Sigmoid colon (tissue), 6 donors: ENCODE measurements at regions not wholly inside any gene's neighbourhood (a gene's known extent, or its start where the extent isn't known, plus 50 kb on each side); places are given as distances from the start of the nearest gene placed in this dataset.

Source experiments
- DNase-seq: peaks from one replicate; pipeline ENCODE4 v3.0.0-alpha.2; 2019
- H3K27ac ChIP-seq, 4 donors: fragments of 200-600 bp; sonication (generic); one replicate each; pipeline ENCODE4 v1.5.1; 2016 to 2019; ENCODE audit warnings: mild to moderate bottlenecking in 1 of 4
- H3K27me3 ChIP-seq, 3 donors: fragments of 200-600 bp; sonication (generic); one replicate each; pipeline ENCODE4 v1.5.1; 2019; ENCODE audit warnings: mild to moderate bottlenecking in 1 of 3
- H3K36me3 ChIP-seq, 4 donors: fragments of 200-600 bp; sonication (generic); one replicate each; pipeline ENCODE4 v1.5.1; 2016 to 2019
- H3K4me1 ChIP-seq, 4 donors: fragments of 200-600 bp; sonication (generic); one replicate each; pipeline ENCODE4 v1.5.1; 2017 to 2019
- H3K4me3 ChIP-seq, 4 donors: fragments of 200-600 bp; sonication (generic); one replicate each; pipeline ENCODE4 v1.5.1; 2017 to 2019; ENCODE audit warnings: mild to moderate bottlenecking in 2 of 4, moderate library complexity in 1 of 4
- H3K9me3 ChIP-seq, 4 donors: fragments of 200-600 bp in 3 of 4; sonication (generic) in 3 of 4; one replicate each; pipeline versions ENCODE4 v1.5.1 to v1.6.1; 2013 to 2019
- CTCF ChIP-seq, 4 experiments: fragments of 450-650 bp in 3 of 4; fragments of 200-600 bp in 1 of 4; IDR thresholded peaks; one replicate each; pipeline ENCODE4 v1.5.1; 2016 to 2019; ENCODE audit warnings: antibody characterized with exemption in 4 of 4, mild to moderate bottlenecking in 3 of 4, moderate library complexity in 2 of 4
- EP300 ChIP-seq, 4 donors: sonication (generic); formaldehyde crosslinking; IDR thresholded peaks; one replicate each; pipeline ENCODE4 v1.6.1; 2017; ENCODE audit warnings: antibody characterized with exemption in 4 of 4
- POLR2A ChIP-seq, 2 donors: fragments of 450-650 bp; IDR thresholded peaks; one replicate each; pipeline ENCODE4 v1.6.1; 2016; ENCODE audit warnings: antibody characterized with exemption in 2 of 2, mild to moderate bottlenecking in 2 of 2, moderate library complexity in 2 of 2
- POLR2AphosphoS5 ChIP-seq, 4 donors: sonication (generic); formaldehyde crosslinking; IDR thresholded peaks; one replicate each; pipeline ENCODE4 v1.6.1; 2017; ENCODE audit warnings: antibody characterized with exemption in 4 of 4
- WGBS, 2 donors: extraction: QIAGEN DNeasy Blood & Tissue Kit; methylation state at CpG; one replicate each; pipeline ENCODE4 v1.1.7; 2013; 5-methylcytosine and 5-hydroxymethylcytosine counted together
- intact Hi-C: fragments of 100-400 bp; cut with DNase I; formaldehyde crosslinking; loops from one replicate; pipeline ENCODE4 v1.15.1; 2023
- donor health status: healthy with polysubstance abuse.
- donor health status: healthy.

DNA sequence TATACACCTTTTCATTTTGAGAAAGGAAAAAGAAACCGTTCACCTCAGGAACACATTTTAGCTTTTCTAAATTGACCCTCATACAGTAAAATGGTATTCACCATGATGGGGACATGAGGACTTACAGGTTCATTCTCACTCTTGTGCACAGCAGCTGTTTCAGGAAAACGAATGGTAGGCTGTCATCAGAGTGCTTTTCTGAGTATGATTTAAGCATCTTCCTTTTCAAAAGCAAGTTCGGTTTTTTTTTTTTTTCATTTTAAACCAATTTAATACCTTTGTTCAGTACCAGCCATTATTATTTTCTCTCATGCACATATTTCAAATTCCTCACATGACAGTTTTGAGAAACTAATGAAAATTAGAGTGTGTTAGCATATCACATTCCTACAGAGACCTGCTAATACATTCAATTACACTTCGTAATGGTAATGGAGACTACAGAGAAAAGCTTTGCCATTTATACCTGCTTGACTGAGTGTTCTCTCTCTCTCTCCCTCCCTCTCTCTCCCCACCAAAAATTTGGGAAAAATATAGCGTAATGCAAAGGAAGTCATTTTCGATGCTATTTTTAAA, 129.2 kb downstream of the SAMD5 start:
- no peaks in the 10 kb centered on the region for H3K9me3 ChIP-seq
- TF ChIP-seq CTCF (IDR thresholded peaks at IDR 0.05), result no peak
- TF ChIP-seq EP300 (IDR thresholded peaks at IDR 0.05), result no peak
- no peak for TF ChIP-seq POLR2AphosphoS5 (IDR thresholded peaks at IDR 0.05)
- no peak for TF ChIP-seq POLR2A (IDR thresholded peaks at IDR 0.05)
- intact Hi-C loops, result no loop called here
- no peaks in the 10 kb centered on the region for H3K4me1 ChIP-seq
- no peaks in the 10 kb centered on the region for H3K36me3 ChIP-seq
- no peaks in the 10 kb centered on the region for H3K27me3 ChIP-seq
- H3K4me3 ChIP-seq, result no peak overlapping the region
- no peak overlapping the region for H3K27ac ChIP-seq
- no peak for DNase-seq
- 86 to 91% methylated on average over 6 of the region's 6 CpGs for WGBS, 2 donors

- Histone ChIP-seq H3K4me1 (no peaks in the 10 kb centered on the region), H3K27ac (no peak overlapping the region), H3K27me3 (no peaks in the 10 kb centered on the region), H3K36me3 (no peaks in the 10 kb centered on the region), H3K4me3 (no peak overlapping the region), H3K9me3 (no peaks in the 10 kb centered on the region)
- DNase-seq, result no peak
- 88 to 96% methylated on average over 3 of the region's 3 CpGs for WGBS, 2 donors
- intact Hi-C loops, result no loop called here
- no peak for TF ChIP-seq EP300 (IDR thresholded peaks at IDR 0.05)
- no peak for TF ChIP-seq CTCF (IDR thresholded peaks at IDR 0.05)
- TF ChIP-seq POLR2A (IDR thresholded peaks at IDR 0.05), result no peak
- no peak for TF ChIP-seq POLR2AphosphoS5 (IDR thresholded peaks at IDR 0.05)
Observed at GRCh38 chr6:147639279-147639678, 130.8 kb downstream of the SAMD5 start.

GRCh38 chr6:147640606-147641005, 132.1 kb downstream of the SAMD5 start:
- no peak for TF ChIP-seq POLR2AphosphoS5 (IDR thresholded peaks at IDR 0.05)
- no peak for TF ChIP-seq POLR2A (IDR thresholded peaks at IDR 0.05)
- TF ChIP-seq EP300 (IDR thresholded peaks at IDR 0.05), result no peak
- TF ChIP-seq CTCF (IDR thresholded peaks at IDR 0.05), result no peak
- Histone ChIP-seq H3K4me1 (no peaks in the 10 kb centered on the region), H3K4me3 (no peak overlapping the region), H3K9me3 (no peaks in the 10 kb centered on the region), H3K36me3 (no peaks in the 10 kb centered on the region), H3K27ac (no peak overlapping the region), H3K27me3 (no peaks in the 10 kb centered on the region)
- 86 to 89% methylated on average over 1 of the region's 1 CpG for WGBS, 2 donors
- intact Hi-C loops, result no loop called here
- DNase-seq, result no peak

- H3K27ac ChIP-seq, result no peak overlapping the region
- no peak for DNase-seq
- no peak overlapping the region for H3K4me3 ChIP-seq
- no peaks in the 10 kb centered on the region for H3K36me3 ChIP-seq
- no peaks in the 10 kb centered on the region for H3K27me3 ChIP-seq
- TF ChIP-seq EP300 (IDR thresholded peaks at IDR 0.05) (no peak), CTCF (IDR thresholded peaks at IDR 0.05) (no peak), POLR2A (IDR thresholded peaks at IDR 0.05) (no peak), POLR2AphosphoS5 (IDR thresholded peaks at IDR 0.05) (no peak)
- intact Hi-C loops, result no loop called here
- no peaks in the 10 kb centered on the region for H3K9me3 ChIP-seq
- WGBS, 2 donors, result 90% methylated on average over 3 of the region's 3 CpGs
- no peaks in the 10 kb centered on the region for H3K4me1 ChIP-seq
Observed at GRCh38 chr6:147641511-147641910, 133.0 kb downstream of the SAMD5 start.

DNA sequence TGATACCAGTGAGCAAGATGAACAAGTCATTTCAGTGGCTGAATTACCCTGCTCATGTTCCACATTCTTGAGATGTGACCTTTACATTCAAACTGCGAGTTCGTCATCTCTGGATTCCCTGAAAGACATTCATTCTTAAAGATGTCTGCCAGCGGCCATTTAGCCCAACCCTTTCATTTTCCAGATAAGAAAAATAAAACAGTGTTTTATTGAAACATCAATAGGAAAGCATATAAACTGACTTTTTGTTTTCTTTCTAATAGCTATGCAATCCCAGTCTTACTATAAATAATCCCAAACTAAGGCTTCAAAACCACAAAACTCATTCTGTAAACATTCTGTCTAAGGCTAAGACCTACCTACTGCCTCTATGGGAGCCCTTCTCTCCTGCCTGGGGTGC, 134.0 kb downstream of the SAMD5 start:
- intact Hi-C loops, result no loop called here
- Histone ChIP-seq H3K9me3 (no peaks in the 10 kb centered on the region), H3K36me3 (no peaks in the 10 kb centered on the region), H3K4me3 (no peak overlapping the region), H3K27ac (no peak overlapping the region), H3K4me1 (no peaks in the 10 kb centered on the region), H3K27me3 (no peaks in the 10 kb centered on the region)
- TF ChIP-seq CTCF (IDR thresholded peaks at IDR 0.05), result no peak
- 57 to 81% methylated on average over 3 of the region's 3 CpGs for WGBS, 2 donors
- DNase-seq, result no peak
